Sigmoid colon (tissue), 6 donors: ENCODE measurements at regions not wholly inside any gene's neighbourhood (a gene's known extent, or its start where the extent isn't known, plus 50 kb on each side); places are given as distances from the start of the nearest gene placed in this dataset.

Source experiments
- DNase-seq: peaks from one replicate; pipeline ENCODE4 v3.0.0-alpha.2; 2019
- H3K27ac ChIP-seq, 4 donors: fragments of 200-600 bp; sonication (generic); one replicate each; pipeline ENCODE4 v1.5.1; 2016 to 2019; ENCODE audit warnings: mild to moderate bottlenecking in 1 of 4
- H3K27me3 ChIP-seq, 3 donors: fragments of 200-600 bp; sonication (generic); one replicate each; pipeline ENCODE4 v1.5.1; 2019; ENCODE audit warnings: mild to moderate bottlenecking in 1 of 3
- H3K36me3 ChIP-seq, 4 donors: fragments of 200-600 bp; sonication (generic); one replicate each; pipeline ENCODE4 v1.5.1; 2016 to 2019
- H3K4me1 ChIP-seq, 4 donors: fragments of 200-600 bp; sonication (generic); one replicate each; pipeline ENCODE4 v1.5.1; 2017 to 2019
- H3K4me3 ChIP-seq, 4 donors: fragments of 200-600 bp; sonication (generic); one replicate each; pipeline ENCODE4 v1.5.1; 2017 to 2019; ENCODE audit warnings: mild to moderate bottlenecking in 2 of 4, moderate library complexity in 1 of 4
- H3K9me3 ChIP-seq, 4 donors: fragments of 200-600 bp in 3 of 4; sonication (generic) in 3 of 4; one replicate each; pipeline versions ENCODE4 v1.5.1 to v1.6.1; 2013 to 2019
- CTCF ChIP-seq, 4 experiments: fragments of 450-650 bp in 3 of 4; fragments of 200-600 bp in 1 of 4; IDR thresholded peaks; one replicate each; pipeline ENCODE4 v1.5.1; 2016 to 2019; ENCODE audit warnings: antibody characterized with exemption in 4 of 4, mild to moderate bottlenecking in 3 of 4, moderate library complexity in 2 of 4
- EP300 ChIP-seq, 4 donors: sonication (generic); formaldehyde crosslinking; IDR thresholded peaks; one replicate each; pipeline ENCODE4 v1.6.1; 2017; ENCODE audit warnings: antibody characterized with exemption in 4 of 4
- POLR2A ChIP-seq, 2 donors: fragments of 450-650 bp; IDR thresholded peaks; one replicate each; pipeline ENCODE4 v1.6.1; 2016; ENCODE audit warnings: antibody characterized with exemption in 2 of 2, mild to moderate bottlenecking in 2 of 2, moderate library complexity in 2 of 2
- POLR2AphosphoS5 ChIP-seq, 4 donors: sonication (generic); formaldehyde crosslinking; IDR thresholded peaks; one replicate each; pipeline ENCODE4 v1.6.1; 2017; ENCODE audit warnings: antibody characterized with exemption in 4 of 4
- WGBS, 2 donors: extraction: QIAGEN DNeasy Blood & Tissue Kit; methylation state at CpG; one replicate each; pipeline ENCODE4 v1.1.7; 2013; 5-methylcytosine and 5-hydroxymethylcytosine counted together
- intact Hi-C: fragments of 100-400 bp; cut with DNase I; formaldehyde crosslinking; loops from one replicate; pipeline ENCODE4 v1.15.1; 2023
- donor health status: healthy with polysubstance abuse.
- donor health status: healthy.

DNA sequence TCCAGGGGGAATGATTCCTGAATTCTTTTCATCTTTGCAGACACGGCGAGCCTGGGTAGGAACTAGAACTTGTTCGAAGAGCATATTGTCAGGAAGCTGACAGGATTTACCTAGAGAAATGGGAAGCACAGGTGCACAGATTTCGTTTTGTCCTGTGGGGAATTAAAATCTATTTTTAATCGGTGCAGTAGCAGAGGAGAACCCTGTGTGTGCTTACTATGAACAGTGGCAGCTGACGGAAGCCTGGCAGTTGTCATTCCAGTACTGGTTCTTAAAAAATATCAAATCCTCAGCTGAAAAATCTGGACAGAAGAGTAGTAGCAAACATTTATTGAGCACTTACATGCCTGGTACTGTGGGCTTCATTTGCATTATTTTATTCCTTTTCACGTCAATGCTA is 609.0 kb downstream of the QKI start:
- WGBS, 2 donors = 65 to 72% methylated on average over 7 of the region's 7 CpGs
- intact Hi-C loops = no loop called here
- no peaks in the 10 kb centered on the region for H3K36me3 ChIP-seq
- TF ChIP-seq POLR2AphosphoS5 (IDR thresholded peaks at IDR 0.05) (no peak), POLR2A (IDR thresholded peaks at IDR 0.05) (no peak), CTCF (IDR thresholded peaks at IDR 0.05) (no peak), EP300 (IDR thresholded peaks at IDR 0.05) (no peak)
- DNase-seq = no peak
- H3K27me3 ChIP-seq = no peaks in the 10 kb centered on the region
- no peak overlapping the region for H3K27ac ChIP-seq
- H3K4me3 ChIP-seq = no peak overlapping the region
- no peaks in the 10 kb centered on the region for H3K4me1 ChIP-seq
- H3K9me3 ChIP-seq = no peaks in the 10 kb centered on the region

DNA sequence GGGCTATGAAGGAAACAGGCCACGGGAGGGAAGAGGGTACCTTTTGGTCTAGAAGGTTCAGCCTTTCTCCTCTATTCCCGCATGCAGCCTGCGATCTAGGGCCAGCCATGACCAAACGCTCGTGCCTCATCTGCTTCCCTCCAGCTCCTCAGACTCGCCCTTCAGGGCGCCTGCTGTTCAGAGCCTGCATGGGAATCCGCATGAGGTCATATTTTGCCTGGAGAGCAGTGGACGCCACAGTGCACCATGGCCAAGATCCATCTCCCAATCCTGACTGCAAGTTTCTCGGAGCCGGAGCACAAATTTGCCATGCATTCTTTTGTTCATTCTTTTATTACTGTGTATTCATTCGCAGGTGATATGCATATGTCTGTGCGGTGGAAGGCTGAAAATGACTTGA is 608.1 kb downstream of the QKI start:
- WGBS, 2 donors = 75 to 80% methylated on average over 13 of the region's 13 CpGs
- no peak overlapping the region for H3K4me3 ChIP-seq
- TF ChIP-seq EP300 (IDR thresholded peaks at IDR 0.05) = no peak
- TF ChIP-seq CTCF (IDR thresholded peaks at IDR 0.05) = no peak
- no peak for TF ChIP-seq POLR2A (IDR thresholded peaks at IDR 0.05)
- no peak for TF ChIP-seq POLR2AphosphoS5 (IDR thresholded peaks at IDR 0.05)
- no peak for DNase-seq
- no peaks in the 10 kb centered on the region for H3K9me3 ChIP-seq
- H3K4me1 ChIP-seq = no peaks in the 10 kb centered on the region
- intact Hi-C loops = no loop called here
- no peaks in the 10 kb centered on the region for H3K36me3 ChIP-seq
- no peak overlapping the region for H3K27ac ChIP-seq
- no peaks in the 10 kb centered on the region for H3K27me3 ChIP-seq

GRCh38 chr6:164021589-164022250 is 607.2 kb downstream of the QKI start:
- TF ChIP-seq CTCF (IDR thresholded peaks at IDR 0.05) (no peak), POLR2A (IDR thresholded peaks at IDR 0.05) (no peak), POLR2AphosphoS5 (IDR thresholded peaks at IDR 0.05) (no peak)
- Histone ChIP-seq H3K9me3 (no peaks in the 10 kb centered on the region), H3K36me3 (no peaks in the 10 kb centered on the region), H3K4me1 (no peaks in the 10 kb centered on the region), H3K27ac (no peak overlapping the region), H3K4me3 (no peak overlapping the region), H3K27me3 (no peaks in the 10 kb centered on the region)
- no peak for DNase-seq
- 67 to 80% methylated on average over 14 of the region's 14 CpGs for WGBS, 2 donors
- intact Hi-C loops = no loop called here

DNA sequence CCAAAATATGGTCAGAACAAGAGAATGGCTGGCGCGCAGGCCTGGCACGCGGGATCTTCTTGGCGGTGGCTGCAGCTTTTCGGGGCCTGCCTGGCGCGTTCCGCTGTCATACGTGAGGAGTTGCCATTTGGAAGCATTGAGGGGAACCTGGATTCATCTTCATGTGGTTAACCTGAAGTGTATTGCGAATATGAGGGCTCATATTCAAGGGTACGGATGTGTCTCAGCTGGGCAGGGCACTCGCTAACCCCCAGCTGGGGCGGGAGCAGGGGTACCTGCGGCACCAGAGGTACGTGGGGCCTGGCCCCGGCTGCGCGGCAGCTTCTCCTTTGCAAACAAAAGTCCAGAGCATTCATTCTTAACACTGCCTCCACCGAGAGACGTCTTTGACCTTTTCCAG is 605.6 kb downstream of the QKI start:
- Histone ChIP-seq H3K4me3 (no peak overlapping the region), H3K36me3 (no peaks in the 10 kb centered on the region), H3K27ac (no peak overlapping the region), H3K4me1 (no peaks in the 10 kb centered on the region), H3K27me3 (no peaks in the 10 kb centered on the region), H3K9me3 (no peaks in the 10 kb centered on the region)
- TF ChIP-seq POLR2AphosphoS5 (IDR thresholded peaks at IDR 0.05) (no peak), POLR2A (IDR thresholded peaks at IDR 0.05) (no peak), EP300 (IDR thresholded peaks at IDR 0.05) (no peak), CTCF (IDR thresholded peaks at IDR 0.05) (no peak)
- no peak for DNase-seq
- 95% methylated on average over 21 of the region's 21 CpGs for WGBS, 2 donors
- intact Hi-C loops = no loop called here

DNA sequence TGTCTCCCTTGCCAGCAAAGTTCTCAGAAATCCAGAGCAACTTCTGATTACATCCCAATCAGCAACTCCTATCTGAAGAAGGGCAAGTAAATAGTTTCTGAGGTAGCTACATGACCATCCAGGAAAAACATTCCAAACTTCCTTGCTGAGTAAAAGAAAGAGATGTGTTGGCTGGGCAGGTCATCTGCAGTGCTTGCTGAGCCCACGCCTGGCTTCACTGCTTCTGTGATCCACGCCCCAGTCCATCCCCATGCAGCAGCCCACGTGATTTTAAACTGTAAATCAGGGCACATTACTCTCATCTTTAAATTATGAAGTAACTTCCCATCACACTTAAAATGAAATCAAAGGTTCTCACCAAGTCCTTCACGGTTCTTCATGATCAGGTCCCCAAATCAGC is 603.6 kb downstream of the QKI start:
- no peaks in the 10 kb centered on the region for H3K4me1 ChIP-seq
- TF ChIP-seq POLR2A (IDR thresholded peaks at IDR 0.05) = no peak
- TF ChIP-seq EP300 (IDR thresholded peaks at IDR 0.05) = no peak
- TF ChIP-seq POLR2AphosphoS5 (IDR thresholded peaks at IDR 0.05) = no peak
- TF ChIP-seq CTCF (IDR thresholded peaks at IDR 0.05) = no peak
- WGBS, 2 donors = 57 to 79% methylated on average over 4 of the region's 4 CpGs

More for the DNA sequence above, 603.6 kb downstream of the QKI start:
- H3K27me3 ChIP-seq = no peaks in the 10 kb centered on the region
- intact Hi-C loops = no loop called here
- no peaks in the 10 kb centered on the region for H3K36me3 ChIP-seq
- no peak for DNase-seq
- H3K27ac ChIP-seq = no peak overlapping the region
- H3K4me3 ChIP-seq = no peak overlapping the region
- H3K9me3 ChIP-seq = no peaks in the 10 kb centered on the region
